Stimulated activated CD4-positive, alpha-beta T cell treated with anti-CD3 and anti-CD28 coated beads, Interleukin-12 subunit alpha, Interleukin-12 subunit beta, amount 100 ng/mL, for 48 hours (primary cell): ENCODE measurements at regions not wholly inside any gene's neighbourhood (a gene's known extent, or its start where the extent isn't known, plus 50 kb on each side); places are given as distances from the start of the nearest gene placed in this dataset.
"Not testable (repeated sequence)": the region's sequence is repeated elsewhere in the genome, so short reads cannot be mapped to it uniquely, and the experiment has no call there.

Experiments used
- DNase-seq, 3 donors: peaks; one replicate each; pipeline ENCODE4 v3.0.0-alpha.2; 2020; ENCODE audit warnings: low read depth in 2 of 3, low spot score in 1 of 3

DNA sequence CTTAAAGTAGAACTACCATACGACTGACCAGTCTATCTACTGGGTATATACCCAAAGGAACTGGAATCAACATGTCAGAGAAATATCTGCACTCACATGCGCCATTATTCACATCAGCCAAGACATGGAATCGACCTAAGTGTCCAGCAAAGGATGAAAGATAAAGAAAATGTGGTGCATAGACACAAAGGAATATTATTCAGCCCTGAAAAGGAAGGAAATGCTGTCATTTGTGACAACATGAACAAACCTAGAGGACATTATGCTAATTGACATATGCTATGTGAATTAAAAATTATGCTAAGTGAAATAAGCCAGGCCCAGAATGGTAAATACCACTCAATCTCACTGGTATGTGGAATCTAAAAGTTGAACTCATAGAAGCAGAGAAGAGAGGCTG lies 123.7 kb downstream of the KLF6 start:
- DNase-seq: no peak

DNA sequence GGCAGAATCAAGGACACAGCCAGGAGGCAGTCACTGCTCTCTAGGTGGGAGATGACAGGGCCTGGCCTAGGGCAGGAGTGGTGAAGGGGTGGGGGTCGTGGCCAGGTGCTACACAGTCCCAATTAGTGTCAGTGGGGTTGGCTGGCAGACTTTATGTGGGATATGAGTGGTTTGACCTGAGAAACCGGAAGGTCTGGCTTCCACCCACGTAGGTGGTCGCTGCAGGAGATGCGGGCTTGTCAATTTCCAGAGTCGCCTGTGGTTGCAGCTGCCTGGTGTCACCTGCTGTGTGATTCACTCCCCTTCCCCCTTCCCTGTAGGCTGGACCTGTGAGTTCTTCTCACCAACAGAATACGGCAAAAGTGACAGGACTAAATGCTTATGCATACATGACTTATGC lies 124.3 kb downstream of the KLF6 start:
- no peak for DNase-seq

DNA sequence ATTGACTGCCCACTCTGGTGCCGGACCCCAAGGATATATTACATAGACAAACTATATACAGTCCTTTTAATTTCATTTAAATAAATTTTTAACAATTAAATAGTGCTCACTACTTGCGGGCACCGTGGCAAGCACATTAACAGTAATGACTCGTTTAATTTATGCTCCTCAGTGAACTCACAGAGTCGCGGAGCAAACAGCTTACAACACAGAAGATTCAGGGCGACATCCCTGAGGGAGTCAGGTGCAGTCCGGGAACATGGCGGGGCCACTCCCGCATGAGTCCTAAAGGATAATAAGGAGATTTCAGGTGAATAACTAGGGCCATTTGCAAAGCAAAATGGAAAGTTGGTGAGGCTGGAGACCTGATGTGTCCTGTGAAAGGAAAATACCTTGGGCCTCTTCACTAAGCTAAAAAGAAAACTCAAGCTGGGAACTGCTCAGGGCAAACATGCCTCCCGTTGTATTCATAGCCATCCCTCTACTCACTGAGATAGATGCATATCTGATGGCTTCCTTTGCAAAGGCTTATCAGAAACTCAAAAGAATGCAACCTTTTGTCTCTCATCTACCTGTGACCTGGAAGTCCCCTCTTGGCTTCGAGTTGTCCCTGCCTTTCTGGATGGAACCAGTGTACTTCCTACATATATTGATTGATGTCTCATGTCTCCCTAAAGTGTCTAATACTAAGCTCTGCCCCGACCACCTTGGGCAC lies 125.6 kb downstream of the KLF6 start:
- no peak for DNase-seq

DNA sequence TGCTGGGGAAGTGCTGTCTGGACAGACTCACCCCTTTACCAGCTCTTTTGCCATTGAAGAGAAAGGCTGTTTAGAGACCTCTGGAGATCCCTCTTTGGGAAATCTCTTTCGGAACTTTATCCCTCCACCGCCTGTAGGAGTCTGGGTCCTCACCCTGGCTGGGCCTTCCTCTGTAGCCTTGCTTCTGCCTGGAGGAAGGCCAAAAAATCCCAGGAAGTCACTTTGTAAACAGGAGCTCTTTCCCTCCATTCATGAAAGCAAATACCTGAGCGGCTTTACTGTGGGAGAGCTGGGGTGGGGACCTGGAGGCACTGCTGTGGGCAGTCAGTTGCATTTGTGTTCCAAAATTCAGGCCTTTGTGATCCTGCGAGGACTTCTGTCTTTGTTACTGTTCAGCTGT lies 126.2 kb downstream of the KLF6 start:
- no peak for DNase-seq

DNA sequence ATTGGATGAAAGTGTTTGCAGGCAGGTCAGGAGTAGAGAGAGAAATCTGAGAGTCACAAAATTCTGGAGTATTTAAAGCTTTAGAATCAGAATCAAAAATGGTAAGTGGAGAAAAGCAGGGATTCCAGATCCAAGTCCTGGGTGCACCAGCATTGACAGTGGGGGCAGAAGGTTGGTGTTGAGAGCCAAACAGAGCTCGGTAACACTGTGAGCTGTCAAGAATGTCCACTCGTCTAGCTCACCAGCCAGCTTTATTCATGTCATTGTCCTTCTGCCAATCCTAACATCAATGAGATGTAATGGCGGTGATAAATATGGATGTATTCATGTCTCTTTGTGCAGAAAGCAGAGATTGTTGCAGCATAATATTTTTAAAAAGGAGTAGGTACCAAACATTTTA lies 128.8 kb downstream of the KLF6 start:
- no peak for DNase-seq

DNA sequence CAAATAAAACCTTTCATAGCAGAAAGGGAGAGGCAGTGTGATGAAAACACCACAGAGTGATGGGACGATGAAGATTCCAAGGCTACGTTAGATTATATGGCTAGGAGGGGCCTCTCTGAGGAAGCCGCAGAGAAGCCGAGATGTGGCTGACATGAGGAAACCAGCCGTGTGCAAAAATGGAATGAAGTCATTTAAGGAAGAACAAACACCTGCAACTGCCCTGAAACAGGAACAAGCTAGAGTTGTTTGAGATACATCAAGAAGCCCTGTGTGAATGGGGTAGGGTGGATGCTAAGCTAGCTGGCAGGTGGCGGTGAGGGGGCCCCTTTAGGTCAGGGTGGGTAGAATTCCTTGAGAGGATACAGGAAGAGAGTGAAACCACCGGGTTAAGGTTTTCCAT lies 129.5 kb downstream of the KLF6 start:
- no peak for DNase-seq

DNA sequence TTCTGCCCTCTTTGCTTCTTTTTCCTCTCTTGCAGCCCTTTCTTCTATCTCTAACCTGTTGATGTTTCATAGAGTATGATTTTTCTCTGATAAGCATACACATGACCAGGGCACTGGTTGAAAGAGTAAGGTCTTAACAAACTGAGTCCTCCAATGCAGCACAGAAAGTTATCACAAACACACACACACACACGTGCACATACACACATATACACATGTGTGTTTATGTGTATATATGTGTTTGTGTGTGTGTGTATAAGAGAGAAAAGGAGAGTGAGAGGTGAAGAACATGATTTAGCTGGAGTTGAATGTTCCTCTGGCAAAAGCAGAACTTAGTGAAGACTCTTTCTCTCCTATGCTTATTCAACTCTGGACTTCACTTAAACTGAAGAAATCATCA lies 130.0 kb downstream of the KLF6 start:
- no peak for DNase-seq

DNA sequence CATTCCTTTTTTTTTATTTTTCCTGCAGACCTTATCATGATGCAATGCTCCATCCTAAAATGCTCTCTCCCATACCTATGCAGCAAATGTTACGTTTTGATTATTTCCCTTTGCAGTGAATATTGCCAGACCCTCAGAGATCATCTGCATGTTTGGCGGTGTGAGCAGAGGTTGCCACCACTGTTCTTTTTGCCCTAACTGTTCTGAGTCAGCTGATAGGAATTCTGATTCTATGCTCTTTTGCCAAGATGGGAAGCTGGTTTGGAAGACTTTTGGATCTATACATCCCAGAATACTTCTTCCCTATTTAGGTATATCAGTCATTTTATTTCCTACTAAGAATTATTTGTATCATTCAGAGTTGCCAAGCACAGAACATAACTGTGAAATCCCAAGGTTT lies 130.5 kb downstream of the KLF6 start:
- no peak for DNase-seq

DNA sequence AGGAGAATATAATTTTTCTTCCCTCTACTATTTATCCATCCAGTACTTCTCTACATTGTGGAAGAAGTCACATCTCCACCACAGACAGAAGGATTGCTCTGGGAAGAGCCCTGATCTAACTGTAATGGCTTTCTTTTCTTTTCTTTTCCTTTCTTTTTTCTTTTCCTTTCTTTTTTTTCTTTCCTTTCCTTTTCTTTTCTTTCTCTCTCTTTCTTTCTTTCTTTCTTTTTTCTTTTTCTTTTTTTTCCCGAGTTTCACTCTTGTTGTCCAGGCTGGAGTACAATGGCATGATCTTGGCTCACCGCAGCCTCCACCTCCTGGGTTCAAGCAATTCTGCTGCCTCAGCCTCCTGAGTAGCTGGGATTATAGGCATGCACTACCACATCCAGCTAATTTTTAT lies 131.7 kb downstream of the KLF6 start:
- not testable (repeated sequence) for DNase-seq

DNA sequence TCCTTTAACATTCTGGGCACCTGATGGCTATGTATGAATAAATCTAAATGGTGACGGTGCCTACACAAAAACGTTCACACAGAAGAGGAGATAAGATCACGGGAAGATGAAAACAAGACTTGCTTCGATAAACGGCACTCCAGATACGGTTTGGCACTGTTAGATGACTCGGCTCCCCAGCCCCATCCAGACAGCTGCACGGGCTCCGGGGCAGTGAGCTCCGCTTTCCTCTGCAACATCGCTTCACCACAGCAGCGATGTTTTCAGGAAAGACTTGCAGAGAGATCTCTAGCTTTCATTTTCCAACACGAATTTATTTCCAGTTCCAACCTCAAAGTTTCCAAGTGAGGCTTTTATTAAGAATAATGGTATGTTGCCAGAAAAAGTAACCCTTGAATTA lies 132.1 kb downstream of the KLF6 start:
- DNase-seq: peak in 1 of 3 donors; percentile 32

DNA sequence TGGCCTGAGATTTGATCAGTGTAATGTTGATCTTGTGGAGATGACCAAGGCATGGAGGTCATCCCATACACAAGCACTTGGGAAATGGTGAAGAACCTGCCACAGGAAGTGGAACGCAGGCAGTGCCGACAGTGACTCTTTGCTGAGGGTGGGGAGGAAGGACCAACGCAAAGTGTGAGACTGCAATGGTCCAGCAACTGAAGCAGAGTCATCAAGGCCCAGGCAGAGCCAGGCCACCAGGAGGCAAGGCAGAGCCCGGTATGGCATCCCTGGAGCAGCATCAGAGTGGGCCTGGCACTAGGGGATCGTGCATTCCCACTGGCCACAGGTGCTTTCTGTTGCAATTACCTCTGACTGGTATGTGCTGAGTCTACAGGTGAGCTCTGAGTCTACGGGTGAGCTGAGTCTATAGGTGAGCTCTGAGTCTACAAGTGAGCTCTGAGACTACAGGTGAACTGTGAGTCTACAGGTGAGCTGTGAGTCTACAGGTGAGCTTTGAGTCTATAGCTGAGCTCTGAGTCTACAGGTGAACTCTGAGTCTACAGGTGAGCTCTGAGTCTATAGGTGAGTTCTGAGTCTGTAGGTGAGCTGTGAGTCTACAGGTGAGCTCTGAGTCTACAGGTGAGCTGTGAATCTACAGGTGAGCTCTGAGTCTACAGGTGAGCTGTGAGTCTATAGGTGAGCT lies 132.9 kb downstream of the KLF6 start:
- DNase-seq: no peak

DNA sequence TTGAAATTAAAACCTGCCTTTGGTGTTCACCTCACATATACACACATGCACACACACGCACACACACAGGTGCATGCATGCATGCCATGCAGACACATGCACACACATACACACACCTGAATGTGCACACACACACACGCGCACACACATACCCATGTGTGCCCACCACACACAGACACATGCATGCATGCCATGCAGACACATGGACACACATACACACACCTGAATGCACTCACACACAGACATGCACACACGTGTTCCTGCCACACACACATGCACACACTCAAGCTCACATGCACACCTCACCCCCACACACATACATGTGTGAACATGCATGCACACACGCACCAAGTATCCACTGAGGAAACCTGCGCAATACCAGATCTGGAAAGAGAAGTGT lies 136.4 kb downstream of the KLF6 start:
- no peak for DNase-seq

DNA sequence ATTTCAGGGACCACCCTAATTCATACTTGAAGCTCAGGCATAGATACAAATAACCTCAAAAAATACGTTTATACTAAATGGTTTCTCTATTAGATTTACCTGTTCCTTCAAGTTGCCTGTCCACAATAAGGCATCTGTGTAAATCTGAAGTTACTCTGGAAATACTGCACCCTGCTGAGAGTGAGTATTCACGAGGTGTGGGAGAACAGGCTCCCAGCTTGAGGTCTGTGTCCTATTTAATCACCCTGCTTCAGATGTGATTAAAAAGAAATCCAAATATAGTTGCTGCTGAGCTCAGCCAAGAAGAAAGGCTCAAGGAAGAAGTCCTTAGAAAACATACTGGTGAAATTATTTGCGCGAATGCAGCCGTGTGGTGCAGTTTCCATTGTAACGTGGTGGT lies 136.8 kb downstream of the KLF6 start:
- no peak for DNase-seq

DNA sequence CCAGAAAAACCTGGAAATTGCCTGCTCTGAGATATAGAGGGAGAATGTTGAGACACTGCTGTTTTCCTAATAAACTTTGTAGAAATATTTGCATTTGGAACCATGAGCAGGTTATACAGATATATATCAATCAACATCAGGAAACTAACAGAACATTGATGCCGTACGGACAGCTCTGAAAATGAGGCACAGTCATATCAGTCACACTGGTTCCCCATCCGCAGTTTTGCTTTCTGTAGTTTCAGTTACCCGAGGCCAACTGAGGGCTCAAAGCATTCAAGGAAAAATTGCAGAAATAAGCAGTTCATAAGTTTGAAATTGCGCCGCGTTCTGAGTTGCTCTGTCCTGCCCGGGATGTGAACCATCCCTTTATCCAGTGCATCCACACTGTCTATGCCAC lies 137.9 kb downstream of the KLF6 start:
- DNase-seq: no peak

DNA sequence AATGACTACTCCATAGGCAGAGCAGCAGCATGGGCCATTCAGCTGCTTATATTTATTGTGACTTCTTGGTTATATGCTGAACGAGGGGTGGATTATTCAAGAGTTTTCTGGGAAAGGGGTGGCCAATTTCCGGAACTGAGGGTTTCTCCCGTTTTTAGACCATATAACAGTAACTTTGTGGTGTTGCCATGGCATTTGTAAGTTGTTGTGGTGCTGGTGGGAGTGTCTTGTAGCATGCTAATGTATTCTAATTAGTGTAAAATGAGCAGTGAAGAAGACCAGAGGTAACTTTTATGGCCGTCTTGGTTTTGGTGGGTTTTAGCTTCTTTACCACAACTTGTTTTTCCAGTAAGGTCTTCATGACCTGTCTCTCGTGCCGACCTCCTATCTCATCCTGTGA lies 139.6 kb downstream of the KLF6 start:
- DNase-seq: no peak

DNA sequence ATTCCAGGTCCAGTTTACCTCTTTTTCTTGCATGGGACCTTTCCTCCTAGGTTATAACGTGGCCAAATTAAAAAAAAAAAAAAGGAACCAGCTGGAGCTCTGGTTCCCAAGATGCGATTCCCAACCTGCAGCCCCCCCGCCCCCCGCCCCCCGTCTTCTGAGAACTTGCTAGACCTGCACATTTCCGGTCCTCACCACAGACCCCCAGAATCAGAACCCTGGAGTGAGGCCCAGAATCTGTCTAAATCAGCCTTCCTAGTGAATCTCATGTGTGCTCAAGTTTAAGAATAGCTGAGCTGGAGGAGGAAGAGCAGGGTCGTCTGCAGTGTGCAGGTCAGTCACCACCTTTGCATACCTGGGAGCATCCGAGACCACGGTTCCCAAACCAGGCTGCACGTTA lies 144.2 kb downstream of the KLF6 start:
- DNase-seq: no peak

DNA sequence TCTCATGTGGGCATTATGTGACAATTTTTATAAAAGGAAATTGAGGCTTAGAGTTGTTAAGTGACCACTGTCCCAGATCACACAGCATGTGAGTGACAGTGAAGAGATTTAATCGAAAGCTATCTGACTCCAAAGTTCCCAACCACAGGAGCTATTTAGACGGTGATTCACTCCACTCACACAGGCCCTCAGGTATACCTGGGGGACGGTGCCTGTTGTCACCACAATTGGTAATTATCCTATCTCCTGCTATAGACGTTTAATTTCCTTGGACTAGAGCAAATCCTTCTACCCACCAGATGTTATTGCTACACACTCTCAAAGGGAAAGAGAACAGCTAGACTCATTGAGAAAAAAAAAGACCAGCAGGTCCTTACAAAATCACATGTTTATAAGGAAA lies 145.5 kb downstream of the KLF6 start:
- DNase-seq: no peak

DNA sequence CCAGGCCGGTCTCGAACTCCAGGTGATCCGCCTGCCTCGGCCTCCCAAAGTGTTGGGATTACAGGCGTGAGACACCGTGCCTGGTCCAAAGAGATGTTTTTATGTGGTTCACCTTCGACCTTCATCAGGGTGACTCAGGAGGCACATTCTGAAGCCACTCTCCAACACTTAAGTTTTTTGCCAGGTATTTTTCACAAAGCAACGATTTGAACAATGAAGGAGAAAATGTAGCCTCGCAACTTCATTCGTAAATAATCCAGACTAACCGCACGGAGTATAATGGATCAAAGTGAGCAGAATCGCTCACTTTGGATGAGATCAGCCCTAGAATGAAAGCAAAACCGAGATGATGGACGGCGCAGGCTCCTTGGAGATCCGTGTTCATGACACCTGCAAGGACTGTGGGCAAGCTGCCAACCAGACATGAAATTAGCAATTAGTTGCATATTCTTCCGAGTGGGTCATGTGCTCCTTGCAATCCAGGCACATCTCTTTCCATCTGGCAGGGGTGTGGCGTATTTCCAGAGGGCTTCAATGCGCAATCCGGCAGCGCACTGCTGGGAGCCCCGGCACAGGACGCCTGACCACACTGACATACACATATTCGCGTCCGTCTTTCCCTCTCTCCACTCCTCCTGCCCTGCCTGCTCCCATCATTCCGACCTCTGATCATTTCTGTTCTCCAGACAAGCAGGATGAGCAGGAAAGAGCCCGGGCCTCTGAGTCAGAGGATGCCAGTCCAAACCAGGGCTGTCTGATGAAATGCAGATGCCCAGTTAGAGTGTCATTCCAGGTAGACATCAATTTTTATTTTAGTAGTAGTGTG lies 148.4 kb downstream of the KLF6 start:
- DNase-seq: no peak

DNA sequence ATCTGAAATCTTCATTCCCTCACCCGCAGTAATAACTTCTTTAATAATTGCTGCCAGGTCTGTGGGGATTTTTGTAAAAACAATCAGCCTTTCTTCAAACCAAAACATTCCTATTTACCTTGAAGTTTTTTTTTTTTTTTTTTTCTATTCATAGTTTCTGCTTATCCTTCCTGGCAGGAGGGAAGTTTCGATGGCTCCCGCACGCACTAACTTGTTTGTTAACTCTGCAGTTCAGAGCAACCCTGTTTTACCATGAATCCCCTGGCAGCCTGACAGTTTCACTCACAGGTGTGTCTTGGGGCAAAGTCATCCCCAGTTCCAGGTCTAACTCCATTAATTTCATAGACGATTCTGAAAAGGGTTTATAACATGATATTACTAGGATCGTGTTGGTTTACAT lies 149.3 kb downstream of the KLF6 start:
- no peak for DNase-seq

DNA sequence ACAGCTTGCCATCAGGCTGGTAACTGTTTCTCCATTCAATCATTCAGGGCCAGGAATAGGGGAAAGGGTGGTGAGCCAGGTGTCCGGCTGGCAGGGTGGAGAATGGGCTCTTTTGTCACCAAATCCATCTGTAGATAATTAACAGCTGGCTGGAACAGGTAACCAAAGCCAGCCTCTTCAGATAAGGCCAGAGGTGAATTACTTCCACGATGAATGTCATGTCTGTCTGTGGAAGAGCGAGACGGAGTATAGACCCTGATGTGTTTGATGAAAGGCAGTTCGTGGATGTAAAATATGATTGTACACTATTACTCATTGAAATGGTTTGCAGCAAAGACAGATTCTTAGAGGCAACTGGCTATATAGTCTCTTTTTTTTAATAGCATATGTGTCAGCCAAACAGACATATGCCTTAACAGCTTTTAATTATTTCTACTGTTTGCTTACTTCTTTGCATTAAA lies 149.8 kb downstream of the KLF6 start:
- no peak for DNase-seq

DNA sequence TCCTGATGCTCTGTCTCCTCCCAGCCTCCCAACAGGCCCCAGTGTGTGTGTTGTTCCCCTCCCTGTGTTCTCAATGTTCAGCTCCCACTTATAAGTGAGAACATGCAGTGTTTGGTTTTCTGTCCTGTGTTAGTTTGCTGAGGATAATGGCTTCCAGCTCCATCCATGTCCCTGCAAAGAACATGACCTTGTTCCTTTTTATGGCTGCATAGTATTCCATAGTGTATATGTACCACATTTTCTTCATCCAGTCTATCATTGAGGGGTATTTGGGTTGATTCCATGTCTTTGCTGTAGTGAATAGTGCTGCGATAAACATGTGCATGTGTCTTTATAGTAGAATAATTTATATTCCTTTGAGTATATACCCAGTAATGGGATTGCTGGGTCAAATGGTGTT lies 150.4 kb downstream of the KLF6 start:
- DNase-seq: not testable (repeated sequence)

DNA sequence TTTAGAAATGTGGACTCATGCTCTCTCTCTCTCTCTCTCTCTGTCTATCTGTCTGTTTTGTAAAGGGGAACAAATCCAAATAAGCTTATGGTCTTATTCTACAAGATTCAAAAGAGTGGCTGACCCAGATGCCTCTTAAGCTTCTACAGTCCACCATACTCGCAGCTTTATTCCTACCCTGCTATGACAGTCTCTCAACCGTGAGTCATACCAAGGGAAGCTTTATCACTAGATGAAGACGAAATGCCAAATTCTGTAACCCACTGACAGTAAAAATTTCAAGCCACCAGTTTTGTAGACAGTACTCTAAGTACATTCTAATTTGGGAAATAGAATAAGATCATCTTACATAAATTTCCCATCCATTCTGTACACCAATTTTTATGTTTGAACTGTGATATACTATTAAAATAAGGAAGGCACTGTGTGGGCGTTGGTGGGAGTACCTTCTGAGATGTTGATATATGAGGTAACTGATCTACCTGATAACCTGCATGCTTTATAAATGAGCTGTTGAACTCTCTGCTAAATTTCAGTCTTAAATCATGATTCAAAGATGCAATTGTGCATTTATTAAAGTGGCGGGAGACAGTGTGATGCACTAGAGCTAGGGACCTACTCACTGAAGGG lies 153.2 kb downstream of the KLF6 start:
- DNase-seq: no peak
